WI38 (cell line): ENCODE measurements at regions not wholly inside any gene's neighbourhood (a gene's known extent, or its start where the extent isn't known, plus 50 kb on each side); places are given as distances from the start of the nearest gene placed in this dataset.

Source experiments
- H3K4me3 ChIP-seq: 2 replicates; pipeline ENCODE4 v1.5.1; 2011; ENCODE audit warnings: low read depth, mild to moderate bottlenecking, control low read depth, low read length
- CTCF ChIP-seq: IDR thresholded peaks from 2 replicates; pipeline ENCODE4 v1.5.1; 2012; ENCODE audit warnings: low read depth, mild to moderate bottlenecking, control low read depth, low read length

DNA sequence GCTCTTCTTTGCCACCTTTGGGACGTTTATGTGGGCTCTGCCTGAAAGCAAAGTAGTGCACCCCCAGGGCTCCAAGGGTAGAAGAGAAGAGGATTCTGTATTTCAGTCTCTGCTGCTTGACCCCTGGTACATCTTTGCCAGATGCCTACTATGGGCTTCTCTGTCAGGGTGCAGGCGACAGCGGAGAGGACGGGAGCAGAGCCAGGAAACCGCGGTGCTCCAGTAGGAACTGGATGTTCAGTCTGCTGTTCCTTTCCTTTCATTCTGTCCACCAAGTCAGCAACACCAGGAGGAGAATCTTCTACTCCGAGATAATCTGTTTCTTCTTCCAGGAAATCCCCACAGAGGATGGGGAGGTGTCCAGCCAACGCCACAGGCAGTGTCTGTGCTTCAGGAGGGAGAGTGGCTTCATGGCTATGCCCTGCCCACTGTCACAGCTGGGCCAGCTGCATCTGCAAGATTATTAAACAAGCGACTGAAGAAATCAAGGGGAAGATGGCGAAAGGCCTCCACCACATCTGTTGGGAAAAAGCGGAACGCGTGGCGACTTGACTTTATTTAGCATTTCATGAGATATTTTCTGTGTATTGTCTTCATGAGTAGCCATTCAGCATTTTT lies 398.3 kb downstream of the IRX1 start:
- no peak for TF ChIP-seq CTCF
- H3K4me3 ChIP-seq, result no peak overlapping the region

DNA sequence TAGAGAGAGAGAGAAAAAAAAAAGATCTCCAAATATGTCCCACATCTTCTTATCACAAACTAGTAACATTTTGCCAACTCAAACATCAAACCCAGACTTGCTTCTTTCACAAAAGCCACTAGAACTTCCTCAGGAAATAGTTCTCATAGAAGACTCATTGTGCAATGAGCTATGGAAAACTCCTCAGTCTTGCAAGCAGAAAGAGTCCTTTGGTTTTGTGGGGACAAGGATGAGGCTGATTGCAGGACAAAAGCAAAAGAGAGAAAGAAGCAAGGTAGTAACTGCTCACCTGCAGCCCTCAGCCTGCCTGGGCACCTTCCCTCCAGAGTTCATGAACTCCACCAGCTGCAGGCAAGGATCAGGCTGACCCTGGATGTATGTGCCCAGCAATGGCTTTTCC lies 399.0 kb downstream of the IRX1 start:
- no peak for TF ChIP-seq CTCF
- H3K4me3 ChIP-seq, result no peak overlapping the region

GRCh38 chr5:3995954-3996619 lies 400.5 kb downstream of the IRX1 start:
- H3K4me3 ChIP-seq, result no peak overlapping the region
- no peak for TF ChIP-seq CTCF

DNA sequence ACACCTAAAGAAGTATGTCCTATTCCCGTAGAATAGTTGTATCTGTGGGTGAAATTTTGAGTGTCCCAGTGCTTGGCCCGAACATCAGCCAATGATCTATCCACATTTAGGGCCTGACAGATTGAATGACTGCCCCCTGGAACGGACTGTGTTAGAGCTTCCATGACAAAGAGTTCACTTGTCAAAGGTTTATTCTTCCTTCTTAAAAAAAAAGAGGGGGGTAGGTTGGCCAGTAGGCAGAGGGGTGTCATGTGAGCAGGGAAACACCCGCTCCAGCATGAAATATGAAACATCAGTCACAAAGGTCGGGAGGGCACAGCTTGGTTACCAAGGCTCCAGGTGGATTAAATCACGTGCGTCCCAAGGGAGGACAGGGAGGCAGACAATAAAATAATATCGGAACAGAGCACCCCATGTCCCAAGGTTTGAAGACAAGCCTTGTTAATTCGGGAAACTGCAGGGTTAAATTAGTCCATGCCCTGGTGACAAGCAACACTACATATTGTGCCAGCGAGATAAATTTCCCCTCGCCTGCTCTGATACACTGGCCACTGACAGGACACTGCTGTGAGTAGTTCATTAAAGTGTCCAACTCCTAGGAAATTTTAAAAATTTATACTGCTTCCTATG lies 401.2 kb downstream of the IRX1 start:
- no peak overlapping the region for H3K4me3 ChIP-seq
- TF ChIP-seq CTCF, result no peak

DNA sequence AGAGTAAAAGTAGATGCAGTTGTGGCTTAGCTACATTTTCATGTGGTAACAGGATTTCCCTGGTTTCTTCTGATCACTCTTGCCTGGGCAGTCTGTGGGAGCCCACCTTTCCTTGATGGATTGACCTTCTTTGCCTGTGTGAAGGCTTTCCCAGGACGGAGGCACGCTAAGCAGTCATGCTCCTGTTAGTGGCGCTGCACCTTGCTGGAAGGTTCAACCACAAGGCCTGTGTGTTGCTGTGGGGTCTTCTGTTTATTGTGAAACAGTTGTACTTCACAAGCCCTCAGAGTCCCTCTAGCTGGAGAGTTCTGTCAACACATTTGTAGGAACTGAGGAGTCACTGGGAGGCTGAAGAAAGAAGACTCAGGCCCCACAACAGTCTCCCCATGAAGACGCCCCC lies 402.0 kb downstream of the IRX1 start:
- no peak for TF ChIP-seq CTCF
- no peak overlapping the region for H3K4me3 ChIP-seq

- no peak overlapping the region for H3K4me3 ChIP-seq
- TF ChIP-seq CTCF, result no peak
Observed at GRCh38 chr5:3999929-4000328, 404.3 kb downstream of the IRX1 start.

- TF ChIP-seq CTCF, result no peak
- H3K4me3 ChIP-seq, result no peak overlapping the region
Observed at GRCh38 chr5:4001004-4001403, 405.4 kb downstream of the IRX1 start.
